T47D (cell line): ENCODE measurements at regions not wholly inside any gene's neighbourhood (a gene's known extent, or its start where the extent isn't known, plus 50 kb on each side); places are given as distances from the start of the nearest gene placed in this dataset.

Experiments
- DNase-seq, 2 experiments: peaks; one replicate each; pipeline versions ENCODE4 v3.0.0 to v3.0.0-alpha.2; 2011 to 2012; ENCODE audit warnings: low read depth in 1 of 2, low spot score in 1 of 2
- JUND ChIP-seq: IDR thresholded peaks from 2 replicates; pipeline ENCODE4 v1.6.1; 2012; ENCODE audit warnings: low read depth
- in situ Hi-C: cut with HindIII; loops from 2 replicates; pipeline ENCODE4 v1.10.0; 2016; ENCODE audit warnings: low sequenced_read_pairs, low pct_unique_long_range_greater_than_20kb

DNA sequence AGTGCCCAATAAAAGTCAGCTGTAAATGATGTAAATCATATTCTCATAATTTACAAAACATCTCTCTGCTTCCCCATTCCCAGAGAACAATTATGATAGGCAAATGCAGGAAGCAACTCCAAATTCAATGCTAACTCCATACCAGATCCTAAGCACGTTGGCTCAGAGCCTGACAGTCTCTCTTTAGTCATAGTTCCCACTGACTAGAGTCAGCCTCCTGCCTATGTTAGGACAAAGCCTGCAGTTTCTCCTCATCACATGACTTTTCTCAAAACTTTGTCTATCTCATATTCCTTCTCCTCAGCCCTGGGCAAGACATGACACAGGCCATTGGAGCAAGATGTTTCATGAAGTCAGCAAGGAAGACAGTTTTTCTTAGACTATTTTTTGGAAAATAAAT lies 101.5 kb upstream of the COL24A1 start:
- TF ChIP-seq JUND: no peak
- in situ Hi-C loops: no loop called here

DNA sequence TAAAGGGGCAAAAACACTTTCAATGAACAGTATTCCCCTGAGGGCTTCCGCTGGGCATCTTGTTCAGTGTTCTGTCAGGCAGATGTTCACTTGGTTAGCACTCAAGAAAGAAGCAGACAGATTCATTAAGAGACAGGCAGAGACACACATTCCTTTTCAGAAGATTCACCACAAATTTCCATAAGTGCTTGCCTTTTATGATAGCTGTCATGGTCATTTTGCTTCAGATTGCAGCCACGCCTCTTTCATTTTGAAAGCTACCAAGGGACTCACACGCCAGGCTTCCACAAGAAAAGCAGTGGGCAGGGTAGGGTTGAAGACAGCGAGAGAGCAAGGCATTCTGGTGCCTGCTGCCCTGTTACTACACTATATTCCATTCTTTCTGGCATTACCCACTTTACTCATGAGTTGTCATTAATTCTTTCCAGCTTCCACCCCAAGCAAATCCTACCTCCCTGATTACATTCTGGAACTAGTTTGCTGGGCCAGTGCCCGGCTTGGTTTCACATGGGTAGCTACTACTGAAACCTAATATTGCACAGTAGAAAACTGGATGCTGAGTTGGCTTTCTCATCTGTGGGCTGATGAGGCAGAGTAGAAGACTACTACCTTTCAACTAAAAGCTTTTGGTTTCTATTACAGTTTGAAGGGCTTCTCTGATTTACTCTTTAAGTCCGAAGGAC lies 91.2 kb upstream of the COL24A1 start:
- no peak for TF ChIP-seq JUND
- DNase-seq: no peak
- in situ Hi-C loops: no loop called here

More for the DNA sequence above, 101.5 kb upstream of the COL24A1 start:
- no peak for DNase-seq

DNA sequence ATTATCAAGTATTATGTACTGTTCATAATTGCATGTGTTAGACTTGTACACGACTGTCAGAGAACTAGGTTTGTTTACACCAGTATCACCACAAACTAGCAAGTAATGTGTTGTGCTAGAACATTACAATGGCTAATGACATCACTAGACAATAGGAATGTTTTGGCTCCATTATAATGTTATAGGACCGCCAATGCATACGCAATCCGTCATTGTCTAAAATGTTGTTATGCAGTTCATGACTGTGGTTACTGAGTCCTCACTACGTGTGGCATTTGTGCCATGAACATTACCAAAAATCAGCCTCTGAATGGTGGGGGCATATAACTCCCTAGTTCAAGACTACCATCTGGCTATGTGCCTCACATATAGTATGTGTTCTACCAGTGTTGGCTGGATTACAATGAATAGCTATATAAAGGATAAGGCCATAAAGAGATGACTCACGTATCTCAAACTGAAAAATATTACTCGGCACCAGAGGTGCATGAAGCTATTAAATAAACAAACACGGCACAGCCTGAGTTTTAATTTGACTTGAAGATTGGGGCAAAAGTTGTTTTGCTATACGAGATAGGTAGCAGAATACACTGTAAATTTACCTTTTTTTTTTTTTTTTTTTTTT lies 89.1 kb upstream of the COL24A1 start:
- no peak for DNase-seq
- TF ChIP-seq JUND: no peak
- in situ Hi-C loops: no loop called here

GRCh38 chr1:86239894-86240293 lies 83.3 kb upstream of the COL24A1 start:
- in situ Hi-C loops: no loop called here
- no peak for DNase-seq
- no peak for TF ChIP-seq JUND

- in situ Hi-C loops: no loop called here
- TF ChIP-seq JUND: no peak
- no peak for DNase-seq
These were observed 82.9 kb upstream of the COL24A1 start for GRCh38 chr1:86239490-86239889.

DNA sequence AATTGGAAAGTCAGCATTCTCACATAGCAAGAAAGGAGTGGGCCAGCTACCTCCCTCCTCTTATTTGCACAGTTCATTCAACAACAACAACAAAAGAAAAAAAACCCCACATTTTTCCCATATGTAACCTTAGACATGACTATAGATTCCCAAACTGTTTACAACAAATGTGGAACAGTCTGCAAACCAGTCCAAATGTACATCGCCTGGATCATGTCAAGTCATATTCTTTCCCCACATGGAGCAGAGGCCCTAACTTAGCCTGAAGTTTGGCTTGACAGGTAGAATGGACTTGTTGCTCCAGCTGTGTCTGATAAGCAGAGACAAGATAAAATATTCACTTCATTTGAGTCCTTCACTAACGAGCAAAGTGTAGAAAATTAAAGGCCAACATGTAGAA lies 81.7 kb upstream of the COL24A1 start:
- in situ Hi-C loops: no loop called here
- DNase-seq: no peak
- TF ChIP-seq JUND: no peak

DNA sequence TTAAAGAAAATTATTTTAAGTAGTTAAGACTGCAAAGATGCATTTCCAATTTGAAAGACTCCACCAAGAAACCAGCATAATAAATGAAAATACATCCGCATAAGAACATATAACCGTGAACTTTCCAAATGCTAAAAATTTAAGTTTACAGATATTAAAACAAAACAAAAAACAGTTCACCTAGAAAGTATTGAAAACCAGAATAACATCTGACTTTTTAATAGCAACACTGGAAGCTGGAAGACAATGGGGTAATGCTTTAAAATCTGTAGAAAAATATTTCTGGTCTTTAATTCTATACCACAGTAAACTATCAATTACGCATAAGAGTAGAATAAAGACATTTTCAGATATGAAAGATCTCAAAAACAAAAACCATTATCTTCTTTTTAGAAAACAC lies 79.3 kb upstream of the COL24A1 start:
- no peak for DNase-seq
- no peak for TF ChIP-seq JUND
- in situ Hi-C loops: no loop called here

DNA sequence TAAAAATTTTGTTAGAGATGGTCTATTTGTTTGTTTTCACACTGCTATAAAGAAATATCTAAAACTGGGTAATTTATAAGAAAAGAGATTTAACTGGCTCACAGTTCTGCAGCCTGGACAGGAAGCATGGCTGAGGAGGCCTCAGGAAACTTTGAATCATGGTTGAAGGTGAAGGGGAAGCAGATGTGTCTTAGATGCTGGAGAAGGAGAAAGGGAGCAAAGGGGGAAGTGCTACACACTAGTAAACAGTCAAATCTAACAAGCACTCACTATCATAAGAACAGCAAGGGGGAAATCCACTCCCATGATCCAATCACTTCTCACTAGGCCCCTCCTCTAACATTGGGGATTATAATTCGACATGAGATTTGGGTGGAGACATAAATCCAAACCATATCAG lies 76.8 kb upstream of the COL24A1 start:
- TF ChIP-seq JUND: no peak
- in situ Hi-C loops: no loop called here
- no peak for DNase-seq

GRCh38 chr1:86231076-86231475 lies 74.5 kb upstream of the COL24A1 start:
- DNase-seq: no peak
- in situ Hi-C loops: no loop called here

GRCh38 chr1:86229405-86229975 lies 72.9 kb upstream of the COL24A1 start:
- in situ Hi-C loops: no loop called here
- no peak for TF ChIP-seq JUND

More at GRCh38 chr1:86231076-86231475, 74.5 kb upstream of the COL24A1 start:
- no peak for TF ChIP-seq JUND

DNA sequence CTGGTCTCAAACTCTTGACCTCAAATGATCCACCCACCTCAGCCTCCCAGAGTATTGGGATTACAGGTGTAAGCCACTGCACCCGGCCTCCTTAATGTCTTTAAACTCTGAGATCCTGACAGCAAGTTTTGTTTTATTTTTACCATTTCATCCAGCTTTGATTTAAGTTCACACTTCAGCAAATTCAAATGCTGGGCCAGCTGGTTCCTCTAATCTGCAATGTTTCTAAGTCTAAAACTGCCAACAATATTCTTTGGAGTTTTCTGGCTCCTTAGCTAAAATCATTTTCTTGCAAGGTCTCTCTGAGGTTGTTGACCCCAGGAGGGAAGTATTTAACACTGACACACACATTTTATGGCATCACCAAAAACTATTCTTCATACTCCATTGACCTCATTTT lies 72.0 kb upstream of the COL24A1 start:
- in situ Hi-C loops: no loop called here
- no peak for DNase-seq
- TF ChIP-seq JUND: no peak

More at GRCh38 chr1:86229405-86229975, 72.9 kb upstream of the COL24A1 start:
- no peak for DNase-seq

DNA sequence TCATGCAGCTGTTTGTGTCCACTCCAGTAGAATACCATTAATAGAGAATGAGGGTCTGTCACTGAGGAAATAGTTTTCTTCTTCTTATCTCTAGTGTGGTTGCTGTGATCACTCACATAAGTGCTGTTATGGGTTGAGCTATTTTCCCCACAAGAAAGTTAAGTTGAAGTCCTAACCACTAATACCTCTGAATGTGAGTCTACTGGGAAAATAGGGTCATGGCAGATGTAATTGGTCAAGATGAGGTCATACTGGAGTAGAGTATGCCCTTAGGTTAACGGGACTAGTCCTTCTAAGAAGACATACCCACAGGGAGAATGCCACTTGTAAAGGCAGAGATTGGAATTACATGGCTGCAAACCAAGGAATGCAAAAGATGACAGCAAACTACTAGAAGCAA lies 70.5 kb upstream of the COL24A1 start:
- in situ Hi-C loops: no loop called here
- DNase-seq: no peak
- TF ChIP-seq JUND: no peak

- no peak for DNase-seq
- TF ChIP-seq JUND: no peak
- in situ Hi-C loops: no loop called here
These were observed 69.6 kb upstream of the COL24A1 start for GRCh38 chr1:86226204-86226603.

DNA sequence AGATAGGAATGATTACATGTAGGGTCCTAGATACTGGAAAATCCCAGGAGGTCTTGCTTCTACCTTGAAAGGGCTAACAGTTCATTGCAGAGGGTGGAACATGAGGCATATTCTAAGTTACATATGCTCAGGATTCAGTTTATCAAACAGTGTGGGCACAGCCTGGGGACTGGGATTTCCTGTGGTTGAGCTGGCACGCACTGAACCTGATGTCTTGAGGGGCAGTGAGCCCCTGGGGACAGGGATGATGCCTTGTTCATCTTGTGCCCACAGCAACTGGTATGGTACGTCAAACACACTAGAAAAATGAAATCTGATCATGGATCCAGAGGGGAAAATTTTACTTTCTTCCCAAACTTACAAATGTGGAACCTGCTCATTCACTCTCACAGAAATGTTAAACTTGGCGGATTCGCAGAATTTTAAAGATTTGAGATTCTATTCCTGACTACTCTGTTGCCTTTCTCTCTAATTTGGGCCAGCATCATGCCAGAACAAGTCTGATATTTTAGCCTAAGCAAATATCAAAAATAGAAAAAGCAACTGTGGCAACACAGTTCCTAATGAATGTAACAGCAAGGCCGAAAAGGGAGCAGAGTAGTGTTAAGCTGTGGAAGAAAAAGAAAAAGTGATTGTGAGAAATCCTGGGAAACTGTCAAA lies 68.2 kb upstream of the COL24A1 start:
- in situ Hi-C loops: no loop called here
- TF ChIP-seq JUND: no peak
- no peak for DNase-seq
